Bronchial epithelial cell (primary cell): ENCODE measurements at regions not wholly inside any gene's neighbourhood (a gene's known extent, or its start where the extent isn't known, plus 50 kb on each side); places are given as distances from the start of the nearest gene placed in this dataset.
A peak's percentile ranks its signal among the peaks of the same experiment; 100 is the strongest.

Experiments used
- DNase-seq: peaks from one replicate; pipeline ENCODE4 v3.0.0-alpha.2; 2010; ENCODE audit warnings: low read depth
- FAIRE-seq: peaks from 2 replicates; lab custom pipeline; 2011; peaks lifted over from hg19 to GRCh38; lab: Jason Lieb, UNC
- H3K27me3 ChIP-seq: 2 replicates; pipeline ENCODE4 v1.5.1; 2011; ENCODE audit warnings: low read length; ENCODE audit not compliant: control insufficient read depth, insufficient read depth
- H3K36me3 ChIP-seq: 2 replicates; pipeline ENCODE4 v1.5.1; 2011; ENCODE audit warnings: low read length; ENCODE audit not compliant: control insufficient read depth, insufficient read depth
- H3K4me3 ChIP-seq: 2 replicates; pipeline ENCODE4 v1.5.1; 2011; ENCODE audit warnings: mild to moderate bottlenecking, low read depth, low read length, control low read depth
- CTCF ChIP-seq: IDR thresholded peaks from 2 replicates; pipeline ENCODE4 v1.5.1; 2011; ENCODE audit warnings: mild to moderate bottlenecking, moderate library complexity, low read length, control low read depth, inconsistent platforms; ENCODE audit not compliant: insufficient read depth, severe bottlenecking

DNA sequence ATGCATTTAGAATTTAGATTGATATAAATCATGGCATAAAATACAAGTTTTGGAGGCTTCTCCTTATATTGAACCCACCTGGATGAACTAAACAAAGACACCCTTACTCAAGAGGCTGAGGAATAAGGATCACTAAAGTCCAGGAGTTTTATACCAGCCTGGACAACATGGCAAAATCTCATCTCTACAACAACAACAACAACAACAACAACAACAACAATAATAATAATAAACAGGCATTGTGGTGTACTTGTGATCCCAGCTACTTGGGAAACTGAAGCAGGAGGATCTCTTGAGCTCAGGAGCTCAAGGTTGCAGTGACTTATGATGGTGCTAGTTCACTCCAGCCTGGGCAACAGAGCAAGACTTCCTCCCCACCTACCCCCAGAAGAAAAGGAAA lies 558.0 kb downstream of the TOX3 start:
- H3K27me3 ChIP-seq: no peaks in the 10 kb centered on the region
- no peak for TF ChIP-seq CTCF
- no peaks in the 10 kb centered on the region for H3K36me3 ChIP-seq
- FAIRE-seq: no peak
- DNase-seq: no peak
- no peak overlapping the region for H3K4me3 ChIP-seq

DNA sequence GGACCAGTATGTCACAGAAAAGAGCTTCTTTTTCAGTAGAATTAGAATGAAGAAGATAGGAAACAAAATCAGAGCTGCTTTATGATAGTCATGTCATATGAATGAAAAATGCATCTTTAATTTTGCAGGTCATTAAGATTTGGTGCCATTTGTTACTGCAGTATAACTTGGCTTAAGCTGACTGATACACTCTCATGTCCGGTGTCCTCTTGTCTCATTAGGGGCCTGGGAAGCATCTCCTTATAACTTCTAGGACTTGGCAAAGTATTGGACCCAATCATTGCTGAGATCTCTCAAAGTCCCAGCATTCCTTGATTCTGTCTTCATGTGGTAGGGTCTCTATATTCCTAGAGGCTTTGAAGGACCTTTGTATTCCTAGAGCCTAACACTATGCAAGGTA lies 559.4 kb downstream of the TOX3 start:
- Histone ChIP-seq H3K4me3 (no peak overlapping the region), H3K36me3 (no peaks in the 10 kb centered on the region), H3K27me3 (no peaks in the 10 kb centered on the region)
- DNase-seq: no peak
- no peak for TF ChIP-seq CTCF
- FAIRE-seq: no peak

- FAIRE-seq: no peak
- TF ChIP-seq CTCF: no peak
- H3K36me3 ChIP-seq: no peaks in the 10 kb centered on the region
- H3K27me3 ChIP-seq: no peaks in the 10 kb centered on the region
- no peak overlapping the region for H3K4me3 ChIP-seq
- DNase-seq: no peak
Measured at GRCh38 chr16:51986717-51987116, 560.2 kb downstream of the TOX3 start.

GRCh38 chr16:51986301-51986700 lies 560.6 kb downstream of the TOX3 start:
- DNase-seq (no peak), FAIRE-seq (no peak)
- no peaks in the 10 kb centered on the region for H3K36me3 ChIP-seq
- H3K27me3 ChIP-seq: no peaks in the 10 kb centered on the region
- no peak for TF ChIP-seq CTCF
- no peak overlapping the region for H3K4me3 ChIP-seq

DNA sequence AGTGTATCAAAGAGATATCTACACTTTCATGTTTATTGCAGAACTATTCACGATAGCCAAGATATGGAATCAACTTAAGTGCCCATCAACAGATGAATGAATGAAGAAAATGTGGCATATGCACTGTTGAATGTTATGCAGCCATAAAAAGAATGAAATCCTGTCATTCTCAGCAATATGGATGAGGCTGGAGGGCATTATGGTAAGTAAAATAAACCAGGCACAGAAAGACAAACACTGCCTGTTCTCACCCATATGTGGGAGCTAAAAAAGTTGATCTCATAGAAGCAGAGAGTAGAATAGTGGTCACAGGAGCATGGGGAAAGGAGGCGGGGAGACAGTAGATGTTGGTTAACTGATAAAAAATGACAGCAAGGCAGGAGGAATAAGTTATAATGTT lies 561.8 kb downstream of the TOX3 start:
- Histone ChIP-seq H3K36me3 (no peaks in the 10 kb centered on the region), H3K27me3 (no peaks in the 10 kb centered on the region), H3K4me3 (no peak overlapping the region)
- DNase-seq (no peak), FAIRE-seq (no peak)
- no peak for TF ChIP-seq CTCF

- TF ChIP-seq CTCF: no peak
- Histone ChIP-seq H3K4me3 (no peak overlapping the region), H3K36me3 (no peaks in the 10 kb centered on the region), H3K27me3 (no peaks in the 10 kb centered on the region)
- FAIRE-seq: peak; percentile 13
- DNase-seq: no peak
Measured at GRCh38 chr16:51984395-51984794, 562.5 kb downstream of the TOX3 start.
